ENCODE measurements at regions not wholly inside any gene's neighbourhood (a gene's known extent, or its start where the extent isn't known, plus 50 kb on each side); places are given as distances from the start of the nearest gene placed in this dataset.

GRCh38 chr12:94038605-94039004 is 109.8 kb upstream of the PLXNC1 start:
- H3K27ac ChIP-seq: no peak overlapping the region
- H3K36me3 ChIP-seq: no peaks in the 10 kb centered on the region
- TF ChIP-seq, protein P1, sequence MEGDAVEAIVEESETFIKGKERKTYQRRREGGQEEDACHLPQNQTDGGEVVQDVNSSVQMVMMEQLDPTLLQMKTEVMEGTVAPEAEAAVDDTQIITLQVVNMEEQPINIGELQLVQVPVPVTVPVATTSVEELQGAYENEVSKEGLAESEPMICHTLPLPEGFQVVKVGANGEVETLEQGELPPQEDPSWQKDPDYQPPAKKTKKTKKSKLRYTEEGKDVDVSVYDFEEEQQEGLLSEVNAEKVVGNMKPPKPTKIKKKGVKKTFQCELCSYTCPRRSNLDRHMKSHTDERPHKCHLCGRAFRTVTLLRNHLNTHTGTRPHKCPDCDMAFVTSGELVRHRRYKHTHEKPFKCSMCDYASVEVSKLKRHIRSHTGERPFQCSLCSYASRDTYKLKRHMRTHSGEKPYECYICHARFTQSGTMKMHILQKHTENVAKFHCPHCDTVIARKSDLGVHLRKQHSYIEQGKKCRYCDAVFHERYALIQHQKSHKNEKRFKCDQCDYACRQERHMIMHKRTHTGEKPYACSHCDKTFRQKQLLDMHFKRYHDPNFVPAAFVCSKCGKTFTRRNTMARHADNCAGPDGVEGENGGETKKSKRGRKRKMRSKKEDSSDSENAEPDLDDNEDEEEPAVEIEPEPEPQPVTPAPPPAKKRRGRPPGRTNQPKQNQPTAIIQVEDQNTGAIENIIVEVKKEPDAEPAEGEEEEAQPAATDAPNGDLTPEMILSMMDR (IDR thresholded peaks at IDR 0.05): no peak
- TF ChIP-seq POLR2AphosphoS5 (IDR thresholded peaks at IDR 0.05; ENCODE audit: insufficient read depth in 1 of 2, low read depth in 1 of 2) (no peak), POLR2A (IDR thresholded peaks at IDR 0.05) (no peak)
- no peaks in the 10 kb centered on the region for H3K27me3 ChIP-seq
- DNase-seq (ENCODE audit: extremely low spot score in 2 of 2): no peak
- no peaks in the 10 kb centered on the region for H3K9me3 ChIP-seq
- no peak overlapping the region for H3K4me3 ChIP-seq
- no peaks in the 10 kb centered on the region for H3K4me1 ChIP-seq
- intact Hi-C loops (cut with DNase I): no loop called here

DNA sequence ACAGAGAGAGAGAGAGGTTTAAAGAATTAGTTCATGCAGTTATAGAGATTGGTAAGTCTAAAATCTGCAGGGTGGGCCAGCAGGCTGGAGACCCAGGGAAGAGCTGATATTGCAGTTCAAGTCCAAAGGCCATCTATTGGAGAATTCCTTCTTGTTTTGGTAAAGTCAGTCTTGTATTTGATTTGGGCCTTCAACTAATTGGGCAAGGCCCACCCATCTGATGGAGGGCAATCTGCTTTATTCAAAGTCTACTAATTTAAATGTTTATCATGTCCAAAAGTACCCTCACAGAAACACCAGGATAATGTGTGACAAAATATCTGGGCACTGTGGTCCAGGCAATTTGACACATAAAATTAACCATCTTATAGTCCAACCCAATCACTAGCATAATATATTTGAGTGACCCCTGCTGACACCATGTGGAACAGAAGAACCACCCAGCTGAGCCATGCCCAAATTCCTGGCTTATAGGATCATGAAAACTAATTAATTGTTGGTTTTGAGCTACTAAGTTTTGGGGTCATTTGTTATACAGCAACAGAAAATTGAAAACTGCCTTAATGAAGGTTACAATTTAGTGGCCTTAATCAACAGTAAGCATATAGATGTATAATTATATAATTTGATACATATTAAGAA is 109.1 kb upstream of the PLXNC1 start:
- H3K27ac ChIP-seq: no peak overlapping the region
- no peaks in the 10 kb centered on the region for H3K4me1 ChIP-seq
- intact Hi-C loops (cut with DNase I): no loop called here
- H3K36me3 ChIP-seq: no peaks in the 10 kb centered on the region
- no peaks in the 10 kb centered on the region for H3K27me3 ChIP-seq
- TF ChIP-seq, protein P1 (IDR thresholded peaks at IDR 0.05): no peak
- TF ChIP-seq POLR2A (IDR thresholded peaks at IDR 0.05) (no peak), POLR2AphosphoS5 (IDR thresholded peaks at IDR 0.05; ENCODE audit: insufficient read depth in 1 of 2, low read depth in 1 of 2) (no peak)
- no peaks in the 10 kb centered on the region for H3K9me3 ChIP-seq
- no peak for DNase-seq (ENCODE audit: extremely low spot score in 2 of 2)
- no peak overlapping the region for H3K4me3 ChIP-seq

- TF ChIP-seq POLR2AphosphoS5 (IDR thresholded peaks at IDR 0.05; ENCODE audit: insufficient read depth in 1 of 2, low read depth in 1 of 2) (no peak), POLR2A (IDR thresholded peaks at IDR 0.05) (no peak)
- TF ChIP-seq, protein P1 (IDR thresholded peaks at IDR 0.05): no peak
- Histone ChIP-seq H3K4me3 (no peak overlapping the region), H3K36me3 (no peaks in the 10 kb centered on the region), H3K9me3 (no peaks in the 10 kb centered on the region), H3K27me3 (no peaks in the 10 kb centered on the region), H3K4me1 (no peaks in the 10 kb centered on the region), H3K27ac (no peak overlapping the region)
- DNase-seq (ENCODE audit: extremely low spot score in 2 of 2): no peak
- intact Hi-C loops (cut with DNase I): no loop called here
Measured at GRCh38 chr12:94039914-94040313, 108.5 kb upstream of the PLXNC1 start.

- intact Hi-C loops (cut with DNase I): no loop called here
- TF ChIP-seq, protein P1 (IDR thresholded peaks at IDR 0.05): no peak
- no peak for TF ChIP-seq POLR2A (IDR thresholded peaks at IDR 0.05)
- TF ChIP-seq POLR2AphosphoS5 (IDR thresholded peaks at IDR 0.05; ENCODE audit: insufficient read depth in 1 of 2, low read depth in 1 of 2): no peak
- DNase-seq (ENCODE audit: extremely low spot score in 2 of 2): no peak
- H3K9me3 ChIP-seq: no peaks in the 10 kb centered on the region
- no peaks in the 10 kb centered on the region for H3K36me3 ChIP-seq
- no peak overlapping the region for H3K4me3 ChIP-seq
- no peaks in the 10 kb centered on the region for H3K27me3 ChIP-seq
- H3K27ac ChIP-seq: no peak overlapping the region
- peaks cover under 1% of the 10 kb centered on the region for H3K4me1 ChIP-seq
Measured at GRCh38 chr12:94041850-94042249, 106.5 kb upstream of the PLXNC1 start.

GRCh38 chr12:94042321-94042720 is 106.1 kb upstream of the PLXNC1 start:
- TF ChIP-seq POLR2A (IDR thresholded peaks at IDR 0.05) (no peak), POLR2AphosphoS5 (IDR thresholded peaks at IDR 0.05; ENCODE audit: insufficient read depth in 1 of 2, low read depth in 1 of 2) (no peak)
- TF ChIP-seq, protein P1 (IDR thresholded peaks at IDR 0.05): no peak
- no peaks in the 10 kb centered on the region for H3K9me3 ChIP-seq
- H3K27ac ChIP-seq: no peak overlapping the region
- H3K4me1 ChIP-seq: peaks cover 5% of the 10 kb centered on the region
- intact Hi-C loops (cut with DNase I): no loop called here
- no peak for DNase-seq (ENCODE audit: extremely low spot score in 2 of 2)
- H3K36me3 ChIP-seq: no peaks in the 10 kb centered on the region
- no peak overlapping the region for H3K4me3 ChIP-seq
- no peaks in the 10 kb centered on the region for H3K27me3 ChIP-seq
